ENCODE measurements at regions not wholly inside any gene's neighbourhood (a gene's known extent, or its start where the extent isn't known, plus 50 kb on each side); places are given as distances from the start of the nearest gene placed in this dataset.

GRCh38 chr2:204112084-204112770 lies 175.7 kb downstream of the ICOS start:
- TF ChIP-seq, protein P1, sequence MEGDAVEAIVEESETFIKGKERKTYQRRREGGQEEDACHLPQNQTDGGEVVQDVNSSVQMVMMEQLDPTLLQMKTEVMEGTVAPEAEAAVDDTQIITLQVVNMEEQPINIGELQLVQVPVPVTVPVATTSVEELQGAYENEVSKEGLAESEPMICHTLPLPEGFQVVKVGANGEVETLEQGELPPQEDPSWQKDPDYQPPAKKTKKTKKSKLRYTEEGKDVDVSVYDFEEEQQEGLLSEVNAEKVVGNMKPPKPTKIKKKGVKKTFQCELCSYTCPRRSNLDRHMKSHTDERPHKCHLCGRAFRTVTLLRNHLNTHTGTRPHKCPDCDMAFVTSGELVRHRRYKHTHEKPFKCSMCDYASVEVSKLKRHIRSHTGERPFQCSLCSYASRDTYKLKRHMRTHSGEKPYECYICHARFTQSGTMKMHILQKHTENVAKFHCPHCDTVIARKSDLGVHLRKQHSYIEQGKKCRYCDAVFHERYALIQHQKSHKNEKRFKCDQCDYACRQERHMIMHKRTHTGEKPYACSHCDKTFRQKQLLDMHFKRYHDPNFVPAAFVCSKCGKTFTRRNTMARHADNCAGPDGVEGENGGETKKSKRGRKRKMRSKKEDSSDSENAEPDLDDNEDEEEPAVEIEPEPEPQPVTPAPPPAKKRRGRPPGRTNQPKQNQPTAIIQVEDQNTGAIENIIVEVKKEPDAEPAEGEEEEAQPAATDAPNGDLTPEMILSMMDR (IDR thresholded peaks at IDR 0.05; ENCODE audit: low read length, missing control alignments): no peak
- no peak overlapping the region for H3K4me3 ChIP-seq (replicated peaks; ENCODE audit: low read depth, low read length)
- DNase-seq (ENCODE audit: low read depth): no peak

DNA sequence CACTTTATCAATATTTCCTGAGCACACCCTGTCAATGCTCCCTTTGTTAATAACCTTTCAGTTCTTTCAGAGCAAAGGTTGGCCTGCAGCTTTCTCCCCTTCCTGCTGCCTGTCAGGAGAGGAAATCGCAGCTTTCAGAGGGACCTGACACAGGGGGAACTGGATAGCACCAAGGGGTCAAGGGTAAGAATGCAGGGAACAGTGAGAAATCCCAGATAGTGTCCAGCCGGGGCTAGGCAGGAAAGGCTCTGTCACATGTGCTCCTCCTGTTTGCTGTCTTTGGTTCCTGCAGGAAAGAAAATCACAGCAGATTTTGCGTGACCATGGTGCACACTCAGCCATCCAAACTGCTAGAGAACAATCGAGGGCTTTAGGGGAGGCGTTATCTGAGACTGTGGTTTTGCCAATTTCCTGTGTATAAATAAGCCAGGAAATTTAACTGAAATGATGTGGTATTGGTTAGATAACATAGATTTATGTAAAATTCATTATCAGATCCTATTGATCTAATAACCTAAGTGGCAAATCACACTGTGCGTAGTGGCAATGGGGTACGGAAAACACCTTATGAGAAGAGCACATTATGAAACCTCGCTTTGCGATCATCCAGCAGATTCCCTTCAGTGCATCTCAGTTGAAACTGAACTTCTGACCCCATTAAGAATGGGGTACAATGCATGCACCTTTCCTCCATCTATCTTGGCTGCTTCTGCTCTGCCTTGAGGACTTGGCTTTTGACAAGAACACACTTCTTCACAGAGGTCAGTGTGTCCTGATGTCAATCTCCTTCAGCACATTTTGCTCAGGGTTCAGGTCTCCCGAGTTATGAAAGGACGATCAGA lies 178.0 kb downstream of the ICOS start:
- TF ChIP-seq, protein P1 (IDR thresholded peaks at IDR 0.05; ENCODE audit: low read length, missing control alignments): no peak
- no peak overlapping the region for H3K4me3 ChIP-seq (replicated peaks; ENCODE audit: low read depth, low read length)
- no peak for DNase-seq (ENCODE audit: low read depth)

- no peak overlapping the region for H3K4me3 ChIP-seq (replicated peaks; ENCODE audit: low read depth, low read length)
- TF ChIP-seq, protein P1 (IDR thresholded peaks at IDR 0.05; ENCODE audit: low read length, missing control alignments): no peak
These were observed 178.8 kb downstream of the ICOS start for GRCh38 chr2:204115137-204116056.

GRCh38 chr2:204116159-204116792 lies 179.7 kb downstream of the ICOS start:
- H3K4me3 ChIP-seq (replicated peaks; ENCODE audit: low read depth, low read length): no peak overlapping the region
- TF ChIP-seq, protein P1 (IDR thresholded peaks at IDR 0.05; ENCODE audit: low read length, missing control alignments): no peak
- no peak for DNase-seq (ENCODE audit: low read depth)

More at GRCh38 chr2:204115137-204116056, 178.8 kb downstream of the ICOS start:
- DNase-seq (ENCODE audit: low read depth): no peak

DNA sequence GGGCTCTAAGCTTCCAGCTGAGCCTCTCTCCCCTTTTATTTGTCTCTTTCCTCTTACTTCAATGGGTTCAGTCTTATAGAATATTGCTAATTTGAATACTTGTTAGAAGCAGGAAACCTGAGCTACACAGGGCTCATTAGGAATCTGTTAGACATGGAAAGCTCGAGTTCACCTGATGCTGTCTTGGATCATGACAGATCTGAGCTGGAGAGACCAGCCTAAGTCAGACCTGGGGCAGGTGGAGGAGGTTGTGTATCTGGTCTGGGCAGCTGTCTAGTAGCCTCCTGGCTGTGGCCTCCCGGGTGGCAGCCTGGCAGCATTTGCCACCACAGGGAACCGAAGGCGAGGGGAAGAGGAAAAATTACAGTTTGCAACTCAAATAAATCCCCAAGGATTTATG lies 185.9 kb downstream of the ICOS start:
- DNase-seq (ENCODE audit: low read depth): no peak
- H3K4me3 ChIP-seq (replicated peaks; ENCODE audit: low read depth, low read length): no peak overlapping the region
- TF ChIP-seq, protein P1 (IDR thresholded peaks at IDR 0.05; ENCODE audit: low read length, missing control alignments): no peak

DNA sequence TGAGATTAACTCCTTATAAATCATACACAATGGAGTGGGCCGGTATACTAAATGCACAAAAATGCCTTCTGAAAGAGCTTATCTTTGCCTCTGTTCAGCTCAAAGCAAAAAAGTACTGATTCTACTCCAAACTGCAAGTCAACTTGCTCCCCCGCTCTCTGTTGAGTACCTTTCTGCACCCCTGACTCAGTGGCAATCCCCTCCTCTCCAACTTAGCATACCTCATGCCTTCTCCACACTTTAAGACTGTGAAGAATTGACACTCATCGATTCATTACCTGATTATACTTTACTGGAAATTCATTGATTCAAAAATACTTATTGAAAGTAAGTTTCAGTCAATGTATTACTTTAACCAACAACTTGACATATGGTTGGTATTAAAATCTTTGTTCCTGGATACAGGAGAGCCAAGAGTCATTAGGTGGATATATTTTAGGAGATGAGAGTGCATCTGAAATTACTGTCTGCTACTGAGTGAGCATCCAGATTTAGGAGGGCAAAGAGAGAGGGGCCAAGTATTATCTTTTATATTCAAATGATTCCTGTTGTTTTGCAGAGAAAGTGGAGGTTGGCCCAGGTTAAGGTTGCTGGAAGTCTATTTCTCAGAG lies 187.7 kb downstream of the ICOS start:
- no peak overlapping the region for H3K4me3 ChIP-seq (replicated peaks; ENCODE audit: low read depth, low read length)
- TF ChIP-seq, protein P1 (IDR thresholded peaks at IDR 0.05; ENCODE audit: low read length, missing control alignments): no peak
- DNase-seq (ENCODE audit: low read depth): no peak
